Putamen (tissue), 1 donor: ENCODE measurements at regions not wholly inside any gene's neighbourhood (a gene's known extent, or its start where the extent isn't known, plus 50 kb on each side); places are given as distances from the start of the nearest gene placed in this dataset.
"Not testable (repeated sequence)": the region's sequence is repeated elsewhere in the genome, so short reads cannot be mapped to it uniquely, and the experiment has no call there.

Experiments used
- DNase-seq: peaks from one replicate; pipeline ENCODE4 v3.0.0-alpha.2; 2016; ENCODE audit warnings: low spot score

- no peak for DNase-seq
Observed at GRCh38 chr2:187684174-187684573, 129.9 kb upstream of the TFPI start.

GRCh38 chr2:187686416-187687024 lies 132.3 kb upstream of the TFPI start:
- DNase-seq = no peak

DNA sequence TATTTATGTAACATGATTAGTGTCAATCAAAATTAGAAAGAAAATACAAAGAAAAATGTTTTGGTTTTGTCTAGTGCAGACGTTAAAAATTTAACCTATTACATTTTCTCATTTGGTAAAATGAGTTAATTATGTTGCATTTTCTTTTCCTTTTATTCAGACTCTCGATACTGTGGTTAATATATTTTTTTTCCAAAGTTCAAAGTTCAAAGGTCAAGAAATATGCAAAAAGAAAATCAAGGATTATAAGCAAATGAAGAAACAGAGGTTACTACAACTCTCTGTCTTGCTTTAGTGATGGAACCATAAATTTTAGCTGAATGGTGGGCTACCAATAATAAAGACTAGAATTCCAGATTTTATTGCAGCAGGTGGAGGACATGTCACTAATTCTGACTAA lies 133.3 kb upstream of the TFPI start:
- DNase-seq = no peak

DNA sequence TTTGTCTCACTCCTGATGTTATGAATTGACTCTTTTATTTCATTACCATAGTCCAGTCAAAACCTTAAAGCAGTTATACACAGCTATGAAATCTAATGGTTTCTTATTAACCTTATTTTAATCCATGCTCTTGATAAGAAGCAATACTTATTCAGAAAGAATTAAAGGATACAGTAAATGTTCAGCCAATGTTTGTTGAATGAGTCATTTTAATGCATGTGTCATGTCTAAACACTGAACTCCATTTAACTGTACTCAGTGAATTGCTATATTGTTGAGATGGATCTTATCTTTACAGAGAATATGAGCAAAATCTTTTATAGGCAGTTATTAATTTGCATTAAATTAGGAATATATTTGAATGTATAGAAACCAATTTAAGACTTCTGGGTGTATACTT lies 135.1 kb upstream of the TFPI start:
- no peak for DNase-seq

GRCh38 chr2:187693923-187694322 lies 139.7 kb upstream of the TFPI start:
- no peak for DNase-seq

DNA sequence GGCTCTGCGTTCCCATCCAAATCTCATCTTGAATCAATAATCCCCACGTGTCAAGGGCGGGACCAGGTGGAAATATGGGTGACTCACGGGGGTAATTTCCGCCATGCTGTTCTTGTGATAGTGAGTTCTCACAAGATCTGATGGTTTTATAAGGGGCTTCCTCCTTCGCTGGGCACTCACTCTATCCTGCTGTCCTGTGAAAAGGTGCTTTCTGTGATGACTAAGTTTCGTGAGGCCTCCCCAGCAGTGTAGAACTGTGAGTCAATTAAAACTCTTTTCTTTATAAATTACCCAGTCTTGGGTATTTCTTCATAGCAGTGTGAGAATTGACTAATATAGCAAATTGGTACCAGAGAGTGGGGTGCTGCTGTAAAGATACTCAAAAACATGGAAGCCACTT lies 142.4 kb upstream of the TFPI start:
- not testable (repeated sequence) for DNase-seq

GRCh38 chr2:187698374-187699110 lies 144.3 kb upstream of the TFPI start:
- no peak for DNase-seq

- DNase-seq = no peak
Observed at GRCh38 chr2:187702157-187702556, 147.9 kb upstream of the TFPI start.

GRCh38 chr2:187708272-187708671 lies 154.0 kb upstream of the TFPI start:
- no peak for DNase-seq

GRCh38 chr2:187709065-187709464 lies 154.8 kb upstream of the TFPI start:
- no peak for DNase-seq

- DNase-seq = no peak
Observed at GRCh38 chr2:187710791-187711521, 156.7 kb upstream of the TFPI start.

- DNase-seq = no peak
Observed at GRCh38 chr2:187715590-187715989, 161.4 kb upstream of the TFPI start.

- DNase-seq = no peak
Observed at GRCh38 chr2:187716301-187716700, 162.1 kb upstream of the TFPI start.

DNA sequence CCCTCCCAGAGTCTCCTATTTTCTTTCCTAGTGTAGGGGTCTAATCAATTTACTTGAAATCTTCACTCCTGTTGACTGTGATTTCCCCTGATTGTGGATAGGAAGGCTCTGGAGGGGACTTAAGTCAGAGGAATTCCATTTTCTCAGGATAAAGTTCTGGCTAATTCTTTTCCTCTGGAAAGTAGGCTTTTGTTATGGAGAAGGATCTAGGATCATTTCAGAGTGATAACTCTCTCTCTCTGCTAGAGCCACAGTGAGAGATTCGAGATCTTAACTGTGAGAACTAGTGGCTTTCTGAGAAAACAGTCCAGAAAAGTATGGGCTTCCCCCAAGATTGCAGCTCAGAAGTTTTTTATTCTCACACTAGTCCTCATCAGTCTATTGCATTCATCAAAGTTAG lies 163.9 kb upstream of the TFPI start:
- no peak for DNase-seq

GRCh38 chr2:187719510-187719909 lies 165.3 kb upstream of the TFPI start:
- DNase-seq = no peak

DNA sequence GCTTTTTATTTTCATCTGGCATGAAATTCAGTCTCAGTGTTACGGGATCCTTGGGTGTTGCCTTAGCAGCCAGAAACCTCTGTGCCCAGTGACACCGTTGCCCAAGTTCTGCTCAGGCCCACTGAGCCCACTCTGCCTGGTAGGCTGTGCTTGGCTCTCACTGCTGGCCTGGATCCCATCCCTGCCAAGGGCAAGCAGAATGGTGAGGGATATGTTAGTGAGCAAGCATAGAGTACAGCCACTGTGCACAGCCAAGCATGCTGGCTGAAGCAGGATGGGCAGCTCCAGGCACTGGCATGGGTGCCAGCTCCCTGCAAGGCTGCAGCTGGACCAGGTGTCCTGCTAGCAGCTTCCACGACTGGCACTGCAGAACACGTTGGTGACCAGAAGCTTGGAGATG lies 194.7 kb upstream of the TFPI start:
- DNase-seq = no peak

- DNase-seq = no peak
Observed at GRCh38 chr2:187749804-187750431, 195.7 kb upstream of the TFPI start.

- no peak for DNase-seq
Observed at GRCh38 chr2:187768995-187769394, 214.8 kb upstream of the TFPI start.

DNA sequence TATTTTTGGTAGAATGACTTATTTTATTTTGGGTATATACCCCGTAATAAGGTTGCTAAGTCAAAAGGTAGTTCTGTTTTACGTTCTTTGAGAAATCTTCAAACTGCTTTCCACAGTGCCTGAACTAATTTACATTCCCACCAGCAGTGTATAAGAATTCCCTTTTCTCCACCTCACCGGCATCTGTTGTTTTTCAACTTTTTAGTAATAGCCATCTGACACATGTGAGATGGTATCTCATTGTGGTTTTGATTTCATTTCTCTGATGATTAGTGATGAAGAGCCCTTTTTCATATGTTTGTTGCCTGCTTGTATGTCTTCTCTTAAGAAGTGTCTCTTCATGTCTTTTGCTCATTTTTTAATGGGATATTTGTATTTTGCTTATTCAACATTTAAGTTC lies 215.2 kb upstream of the TFPI start:
- no peak for DNase-seq

- DNase-seq = no peak
Observed at GRCh38 chr2:187774551-187775071, 220.4 kb upstream of the TFPI start.

GRCh38 chr2:187775196-187775595 lies 221.0 kb upstream of the TFPI start:
- DNase-seq = no peak

DNA sequence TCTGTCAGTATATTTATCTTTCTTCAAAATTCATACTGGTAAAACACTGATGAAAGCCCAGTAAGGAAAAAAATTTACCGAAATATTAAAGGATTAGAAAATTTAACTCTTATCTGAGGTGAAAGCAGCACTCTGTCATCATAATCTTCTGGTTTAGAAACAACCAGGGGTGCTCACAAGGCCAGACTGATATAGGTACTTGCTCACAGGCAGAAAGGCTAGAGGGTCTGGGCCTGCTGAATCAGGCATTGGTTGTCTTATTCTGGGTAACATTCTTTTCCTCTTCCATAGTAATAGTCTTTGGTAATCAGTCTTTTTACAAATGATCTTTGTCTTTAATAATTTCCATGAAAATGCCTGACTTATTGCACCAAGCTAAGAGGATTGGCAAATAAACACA lies 221.4 kb upstream of the TFPI start:
- no peak for DNase-seq

DNA sequence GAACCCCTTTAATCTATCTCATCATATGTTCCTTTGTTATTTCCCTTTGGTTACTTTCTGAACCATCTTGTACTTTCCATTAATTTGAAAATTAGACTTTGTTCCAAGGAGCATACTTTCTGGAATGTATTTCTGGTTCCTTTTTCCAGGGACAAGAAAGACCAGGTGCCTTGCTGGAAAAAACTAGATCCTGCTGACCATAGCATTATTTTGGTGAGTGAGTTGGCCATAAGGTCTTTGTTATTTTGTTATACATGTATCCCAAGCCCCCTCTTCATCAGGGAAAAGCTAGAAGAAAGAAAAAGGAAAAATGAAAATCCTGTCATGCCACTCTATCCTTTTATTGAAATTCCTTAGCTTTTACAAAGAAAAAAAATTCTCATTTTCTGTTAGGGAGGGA lies 228.1 kb upstream of the TFPI start:
- DNase-seq = no peak
